GM03348 (cell line): ENCODE measurements at regions not wholly inside any gene's neighbourhood (a gene's known extent, or its start where the extent isn't known, plus 50 kb on each side); places are given as distances from the start of the nearest gene placed in this dataset.
A peak's percentile ranks its signal among the peaks of the same experiment; 100 is the strongest.

ENCODE experiments used
- DNase-seq: peaks from one replicate; pipeline ENCODE4 v3.0.0; 2012; ENCODE audit warnings: low spot score

- no peak for DNase-seq
Observed at GRCh38 chr13:82817133-82817532, 1065.1 kb downstream of the SLITRK1 start.

GRCh38 chr13:82815791-82816190, 1066.5 kb downstream of the SLITRK1 start:
- DNase-seq, result no peak

GRCh38 chr13:82803341-82803740, 1078.9 kb downstream of the SLITRK1 start:
- no peak for DNase-seq

GRCh38 chr13:82802528-82802927, 1079.7 kb downstream of the SLITRK1 start:
- no peak for DNase-seq

GRCh38 chr13:82800391-82800790, 1081.9 kb downstream of the SLITRK1 start:
- DNase-seq, result peak; percentile 28

DNA sequence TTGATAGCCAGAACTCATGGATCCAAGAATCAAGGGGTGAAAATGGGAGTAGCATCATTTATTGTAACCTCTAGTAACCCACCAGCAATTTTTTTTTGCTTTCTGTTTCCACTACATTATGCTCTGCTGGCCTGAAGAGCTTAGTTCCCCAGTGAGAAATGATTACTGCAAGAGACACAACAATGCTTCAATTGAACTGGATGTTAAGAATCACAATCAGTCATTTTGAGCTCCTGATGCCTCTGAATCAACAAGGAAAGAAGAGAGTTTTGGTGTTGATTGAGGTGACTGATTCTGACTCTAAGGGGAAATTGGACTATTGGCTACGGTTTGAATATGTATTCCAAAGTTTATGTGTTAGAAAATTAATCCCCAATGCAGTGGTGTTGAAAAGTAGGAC, 1084.4 kb downstream of the SLITRK1 start:
- no peak for DNase-seq

DNA sequence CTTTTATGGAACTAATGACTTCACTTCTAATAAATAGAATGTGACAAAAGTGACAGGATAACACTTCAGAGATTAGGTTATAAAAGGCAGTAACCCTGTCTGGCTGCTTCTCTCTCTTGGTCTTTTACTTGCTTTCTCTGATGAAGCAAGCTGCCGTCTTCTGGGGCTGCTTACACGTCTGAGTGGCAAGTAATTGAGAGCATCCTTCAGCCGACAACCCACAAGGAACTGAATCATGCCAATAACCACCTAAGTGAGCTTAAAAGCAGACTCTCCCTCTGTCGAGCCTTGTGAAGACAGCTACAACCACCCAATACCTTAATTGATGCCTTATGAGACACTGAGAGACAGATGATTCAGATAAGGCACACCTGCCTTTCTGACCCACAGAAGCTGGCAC, 1091.2 kb downstream of the SLITRK1 start:
- DNase-seq, result no peak

GRCh38 chr13:82772816-82773215, 1109.5 kb downstream of the SLITRK1 start:
- peak; percentile 16 for DNase-seq

DNA sequence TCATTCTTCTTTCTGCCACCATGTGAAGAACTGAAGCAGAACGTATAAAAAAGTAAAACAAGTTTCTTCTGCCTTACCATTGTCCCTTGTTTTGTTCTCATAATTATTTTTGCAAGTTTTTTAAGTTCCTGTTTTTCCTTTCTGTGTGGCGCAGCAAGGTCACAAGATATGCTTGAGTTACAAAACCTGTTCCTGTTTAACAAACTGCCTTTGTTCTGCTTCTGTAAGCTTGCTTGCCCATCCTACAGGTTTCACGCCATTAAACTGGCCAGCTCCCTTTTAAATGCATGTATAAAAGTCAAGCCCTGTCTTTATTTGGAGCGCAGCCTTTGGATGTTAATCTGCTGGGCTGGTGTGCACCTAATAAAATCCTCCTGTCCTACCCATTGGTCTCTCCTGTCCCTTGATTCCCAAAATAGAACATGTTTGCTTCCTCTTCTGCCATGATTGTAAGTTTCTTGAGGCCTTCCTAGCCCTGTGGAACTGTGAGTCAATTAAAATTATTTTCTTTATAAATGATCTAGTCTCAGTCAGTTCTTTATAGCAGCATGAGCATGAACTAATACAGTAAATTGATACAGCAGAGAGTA, 1115.4 kb downstream of the SLITRK1 start:
- no peak for DNase-seq

DNA sequence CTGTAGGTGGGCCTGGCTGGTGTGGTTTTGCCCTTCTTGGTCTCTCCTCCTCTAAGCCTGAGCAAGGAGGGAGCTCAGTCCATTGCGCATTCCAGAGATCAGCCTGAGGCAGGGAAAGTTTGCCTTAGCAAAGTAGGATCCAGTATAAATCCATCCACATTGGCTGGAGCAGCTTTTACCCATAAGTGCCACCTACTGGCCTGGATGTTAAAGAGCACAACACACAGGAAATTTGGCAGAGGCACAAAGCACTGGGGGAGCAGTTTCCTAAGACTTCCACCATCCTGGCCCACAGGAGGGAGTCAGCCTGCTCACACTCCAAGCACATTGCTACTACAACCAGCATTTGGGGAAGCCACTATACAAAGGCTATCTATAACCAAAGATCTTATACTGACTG, 1124.2 kb downstream of the SLITRK1 start:
- DNase-seq, result no peak

GRCh38 chr13:82751206-82751605, 1131.1 kb downstream of the SLITRK1 start:
- no peak for DNase-seq

GRCh38 chr13:82749551-82749950, 1132.7 kb downstream of the SLITRK1 start:
- DNase-seq, result no peak

GRCh38 chr13:82747958-82748357, 1134.3 kb downstream of the SLITRK1 start:
- DNase-seq, result peak; percentile 38

- no peak for DNase-seq
Observed at GRCh38 chr13:82747291-82747690, 1135.0 kb downstream of the SLITRK1 start.

DNA sequence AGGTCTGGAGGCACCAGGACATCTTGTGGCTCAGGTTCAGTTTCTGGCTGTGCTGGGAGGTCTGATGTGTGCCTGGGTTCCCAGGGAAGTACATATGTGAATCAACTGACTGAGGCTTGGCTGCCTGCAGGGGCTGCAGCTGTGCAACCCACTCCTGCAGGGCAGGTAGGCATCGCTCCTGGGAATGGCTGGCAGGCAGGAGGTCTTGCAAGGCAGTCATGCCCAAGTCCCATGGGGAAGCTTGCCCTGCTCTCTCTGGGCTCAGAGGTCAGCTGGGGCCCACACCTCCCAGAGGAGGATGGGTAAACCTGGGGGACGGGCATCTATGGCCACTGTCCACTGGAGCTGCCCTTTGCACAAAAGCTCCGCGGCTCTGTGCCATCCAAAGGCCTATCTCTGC, 1141.8 kb downstream of the SLITRK1 start:
- DNase-seq, result no peak

GRCh38 chr13:82739881-82740280, 1142.4 kb downstream of the SLITRK1 start:
- peak; percentile 21 for DNase-seq

GRCh38 chr13:82729401-82729800, 1152.9 kb downstream of the SLITRK1 start:
- DNase-seq, result no peak

- DNase-seq, result no peak
Observed at GRCh38 chr13:82720986-82721385, 1161.3 kb downstream of the SLITRK1 start.

- no peak for DNase-seq
Observed at GRCh38 chr13:82719987-82720386, 1162.3 kb downstream of the SLITRK1 start.

DNA sequence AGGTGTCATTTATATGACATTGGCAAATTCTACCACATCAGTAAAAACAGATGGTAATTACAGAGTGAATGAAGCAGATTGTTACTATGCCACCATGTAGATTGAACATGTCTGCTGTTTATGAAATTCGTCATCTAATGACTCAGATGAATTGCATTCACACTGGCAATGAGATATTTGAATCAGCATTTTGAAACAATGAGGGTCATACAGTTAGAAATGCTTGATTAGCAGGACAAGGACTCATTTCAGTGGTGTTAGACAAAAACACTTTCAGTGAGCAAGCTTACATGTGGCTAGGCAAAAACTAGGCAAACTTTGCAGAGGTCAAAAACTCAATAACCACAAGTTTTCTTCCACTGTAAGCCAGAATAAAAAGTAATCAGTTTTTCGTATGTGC, 1165.0 kb downstream of the SLITRK1 start:
- peak; percentile 41 for DNase-seq

DNA sequence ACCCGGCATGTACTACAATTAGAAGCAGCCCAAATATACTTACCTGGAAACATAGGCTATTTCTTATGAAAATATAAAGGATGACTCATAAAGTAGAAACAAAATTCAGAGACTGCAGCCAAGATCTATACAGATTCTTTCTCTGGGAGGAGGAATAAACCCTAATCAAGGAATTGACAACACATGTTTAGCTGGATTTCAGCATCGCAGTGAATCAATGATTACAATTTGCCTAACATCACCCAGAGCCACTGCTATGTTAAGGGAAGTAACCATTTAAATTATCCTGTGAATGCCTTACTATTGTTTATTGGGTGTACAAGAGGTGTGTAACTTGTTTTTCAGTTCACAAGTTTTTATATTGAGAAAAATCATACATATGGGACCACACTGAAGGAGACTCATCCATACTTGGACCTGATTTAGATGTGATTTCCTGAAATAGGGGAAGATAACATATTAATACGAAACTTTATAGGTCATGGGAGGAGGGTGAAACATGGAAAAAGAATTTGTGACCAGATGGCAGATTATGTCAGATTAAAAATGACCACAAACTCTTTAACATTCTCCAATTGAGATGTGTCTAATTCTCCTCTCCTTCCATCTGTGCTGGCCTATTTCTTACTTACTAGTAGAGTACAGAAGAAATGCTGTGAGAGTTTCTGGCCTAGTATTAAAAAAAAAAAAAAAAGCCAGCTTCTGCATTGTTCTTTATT, 1168.4 kb downstream of the SLITRK1 start:
- peak; percentile 39 for DNase-seq

DNA sequence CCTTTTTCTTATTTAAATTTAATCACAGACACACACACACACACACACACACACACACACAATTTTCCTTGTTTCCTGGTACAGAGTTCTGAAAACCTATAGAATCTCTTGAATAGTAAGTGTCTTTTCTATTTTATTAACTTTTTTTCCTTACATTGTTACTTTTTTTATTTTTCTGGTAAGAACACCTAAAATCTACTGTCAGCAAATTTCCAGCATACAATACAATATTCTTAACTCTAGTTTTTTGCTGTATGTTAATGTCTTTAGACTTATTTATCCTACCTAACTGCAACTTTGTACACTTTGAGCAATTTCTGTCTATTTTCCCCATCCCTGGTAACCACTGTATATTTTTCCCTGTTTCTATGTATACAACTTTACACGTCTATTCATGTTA, 1179.8 kb downstream of the SLITRK1 start:
- no peak for DNase-seq

DNA sequence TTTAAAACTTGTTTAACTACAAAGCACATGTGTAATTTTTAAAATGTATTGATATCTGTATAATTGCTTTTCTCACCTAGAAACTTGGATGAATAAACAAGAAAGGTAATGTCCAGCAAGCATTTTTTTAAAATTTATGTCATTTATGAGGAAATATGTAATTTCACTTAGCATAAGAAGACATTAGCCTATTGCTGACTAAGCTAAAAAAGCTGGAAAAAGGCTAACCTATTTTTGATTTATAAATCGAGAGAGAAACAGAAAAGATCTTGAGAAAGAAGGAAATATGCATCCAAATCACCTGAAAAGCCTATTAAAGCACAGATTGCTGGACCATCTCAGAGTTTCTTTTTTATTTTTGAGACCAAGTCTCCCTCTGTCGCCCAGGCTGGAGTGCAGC, 1181.3 kb downstream of the SLITRK1 start:
- DNase-seq, result no peak

DNA sequence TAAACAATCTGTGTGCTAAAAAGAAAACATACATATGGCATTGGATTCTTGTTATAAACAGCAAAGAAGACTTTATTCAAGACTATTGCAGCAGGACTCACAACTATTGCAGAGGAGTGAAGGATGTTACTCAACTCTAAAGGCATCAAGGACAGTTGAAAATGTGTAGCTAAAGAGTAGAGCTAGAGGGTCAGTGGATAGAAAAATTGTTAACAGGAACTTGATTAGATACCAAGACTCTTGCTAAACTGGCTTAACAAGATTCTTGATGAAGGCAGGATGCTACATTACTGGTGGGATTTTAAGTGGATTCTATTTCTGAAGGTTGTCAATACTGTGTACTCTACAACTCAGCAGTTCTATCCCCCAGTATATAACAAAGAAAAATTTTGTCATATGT, 1183.3 kb downstream of the SLITRK1 start:
- no peak for DNase-seq
